ENCODE measurements at regions not wholly inside any gene's neighbourhood (a gene's known extent, or its start where the extent isn't known, plus 50 kb on each side); places are given as distances from the start of the nearest gene placed in this dataset.

DNA sequence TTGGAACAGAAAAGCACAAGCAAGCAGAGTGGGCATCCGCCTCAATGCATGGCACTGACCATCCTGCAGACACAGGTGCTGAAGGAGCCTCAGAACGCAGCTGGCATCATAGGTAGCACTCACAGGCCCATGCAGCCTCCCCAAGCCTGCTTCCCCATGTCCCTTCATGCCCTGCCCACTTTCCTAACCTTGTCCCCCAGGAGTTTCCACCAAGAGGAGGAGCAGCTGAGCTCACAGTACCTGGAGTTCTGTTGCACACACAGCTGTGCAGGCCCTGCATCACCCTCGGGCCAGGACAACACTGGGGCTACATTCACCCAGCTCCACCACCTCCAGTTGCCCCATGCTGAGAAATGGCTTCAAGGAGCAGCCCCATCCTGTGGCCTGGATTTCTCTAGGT is 83.4 kb downstream of the SETD4 start:
- no peak for TF ChIP-seq POLR2A (IDR thresholded peaks at IDR 0.05)
- TF ChIP-seq, protein P1, sequence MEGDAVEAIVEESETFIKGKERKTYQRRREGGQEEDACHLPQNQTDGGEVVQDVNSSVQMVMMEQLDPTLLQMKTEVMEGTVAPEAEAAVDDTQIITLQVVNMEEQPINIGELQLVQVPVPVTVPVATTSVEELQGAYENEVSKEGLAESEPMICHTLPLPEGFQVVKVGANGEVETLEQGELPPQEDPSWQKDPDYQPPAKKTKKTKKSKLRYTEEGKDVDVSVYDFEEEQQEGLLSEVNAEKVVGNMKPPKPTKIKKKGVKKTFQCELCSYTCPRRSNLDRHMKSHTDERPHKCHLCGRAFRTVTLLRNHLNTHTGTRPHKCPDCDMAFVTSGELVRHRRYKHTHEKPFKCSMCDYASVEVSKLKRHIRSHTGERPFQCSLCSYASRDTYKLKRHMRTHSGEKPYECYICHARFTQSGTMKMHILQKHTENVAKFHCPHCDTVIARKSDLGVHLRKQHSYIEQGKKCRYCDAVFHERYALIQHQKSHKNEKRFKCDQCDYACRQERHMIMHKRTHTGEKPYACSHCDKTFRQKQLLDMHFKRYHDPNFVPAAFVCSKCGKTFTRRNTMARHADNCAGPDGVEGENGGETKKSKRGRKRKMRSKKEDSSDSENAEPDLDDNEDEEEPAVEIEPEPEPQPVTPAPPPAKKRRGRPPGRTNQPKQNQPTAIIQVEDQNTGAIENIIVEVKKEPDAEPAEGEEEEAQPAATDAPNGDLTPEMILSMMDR (IDR thresholded peaks at IDR 0.05): no peak
